SH-SY5Y (cell line): ENCODE measurements at regions not wholly inside any gene's neighbourhood (a gene's known extent, or its start where the extent isn't known, plus 50 kb on each side); places are given as distances from the start of the nearest gene placed in this dataset.

Source experiments
- GATA2 ChIP-seq: IDR thresholded peaks from 2 replicates; pipeline ENCODE4 v1.6.1; 2011; ENCODE audit warnings: mild to moderate bottlenecking, low read depth, low read length
- GATA3 ChIP-seq: IDR thresholded peaks from 2 replicates; pipeline ENCODE4 v1.6.1; 2011; ENCODE audit warnings: low read depth, mild to moderate bottlenecking, low read length, moderate library complexity

DNA sequence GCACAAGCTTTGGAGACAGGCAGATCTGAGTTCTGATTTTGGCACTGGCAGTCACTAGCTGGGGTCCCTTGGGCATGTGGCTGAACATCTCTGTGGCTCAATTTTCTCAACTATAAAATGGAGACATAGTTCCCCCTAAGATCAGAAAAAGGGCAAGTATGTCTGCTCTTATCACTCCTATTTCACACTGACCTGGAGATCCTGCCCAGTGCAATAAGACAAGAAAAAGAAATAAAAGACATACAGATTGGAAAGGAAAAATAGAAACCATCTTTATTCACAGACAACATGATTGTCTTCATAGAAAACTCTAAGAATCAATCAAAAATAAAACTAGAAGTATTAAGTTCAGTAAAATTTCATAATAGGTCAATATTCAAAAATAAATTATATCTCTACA, 56.0 kb upstream of the LHX1 start:
- TF ChIP-seq GATA3 (no peak), GATA2 (no peak)
